ENCODE measurements at regions not wholly inside any gene's neighbourhood (a gene's known extent, or its start where the extent isn't known, plus 50 kb on each side); places are given as distances from the start of the nearest gene placed in this dataset.

DNA sequence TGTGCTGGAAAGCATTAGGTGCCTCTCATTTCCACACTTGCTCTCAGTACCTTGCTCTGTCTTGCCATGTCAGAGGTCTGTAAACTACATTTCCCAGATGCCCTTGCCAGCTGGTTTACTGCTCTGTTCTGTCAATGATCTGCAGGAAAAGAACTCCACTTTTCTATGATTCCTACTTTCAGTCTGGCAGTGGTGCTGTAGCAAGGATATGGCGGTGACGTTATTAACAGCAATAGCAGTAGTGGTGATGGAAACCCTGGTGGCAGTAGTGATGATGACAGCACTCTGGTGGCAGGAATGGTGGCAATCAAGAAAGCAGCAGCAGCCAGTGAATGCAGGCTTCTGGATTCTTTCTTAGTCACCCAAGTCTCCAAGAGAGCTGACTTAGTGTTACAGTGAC lies 665.2 kb downstream of the DIPK2A start:
- no peak overlapping the region for H3K27ac ChIP-seq (ENCODE audit: insufficient read length, low read depth, low read length)
- WGBS (ENCODE audit: extremely low coverage, insufficient read length, low lambda C conversion rate), result no CpG with 5 or more reads among the region's 2 CpGs
- H2AK5ac ChIP-seq (ENCODE audit: insufficient read length, low read length), result no peak overlapping the region
- H2BK5ac ChIP-seq (ENCODE audit: insufficient read length, low read length), result no peak overlapping the region
- H3K27me3 Mint-ChIP-seq (ENCODE audit: low read depth), result no peaks in the 10 kb centered on the region; the same call in 1 of the 2 replicates
- H3K79me2 ChIP-seq (ENCODE audit: insufficient read depth, low read length), result no peaks in the 10 kb centered on the region
- H2BK120ac ChIP-seq (ENCODE audit: low read depth, low read length, poor library complexity, severe bottlenecking), result no peak overlapping the region
- no peak overlapping the region; a peak in 1 of 7 replicates for H3K27ac Mint-ChIP-seq
- no peaks in the 10 kb centered on the region for H4K20me1 ChIP-seq (ENCODE audit: control insufficient read depth, insufficient read depth, insufficient read length)
- no peak overlapping the region for H3K14ac ChIP-seq (ENCODE audit: insufficient read depth, low read length)
- H3K56ac ChIP-seq (ENCODE audit: insufficient read length, low read depth, low read length), result no peak overlapping the region
- H3K79me1 ChIP-seq (ENCODE audit: insufficient read depth, low read depth, low read length, poor library complexity, severe bottlenecking), result no peaks in the 10 kb centered on the region
- H2AFZ ChIP-seq (ENCODE audit: low read length), result no peak overlapping the region
- no peak overlapping the region for H2BK15ac ChIP-seq (ENCODE audit: low read depth, low read length)
- no peak overlapping the region for H3K23ac ChIP-seq (ENCODE audit: insufficient read length, low read depth, low read length)
- no peak overlapping the region for H2BK20ac ChIP-seq (ENCODE audit: low read depth, low read length, poor library complexity, severe bottlenecking)
- H4K91ac ChIP-seq (ENCODE audit: insufficient read length, low read depth, low read length), result no peak overlapping the region
- TF ChIP-seq CTCF (conservative IDR thresholded peaks at IDR 0.05), result peak; percentile 56
- H3K18ac ChIP-seq (ENCODE audit: insufficient read length, low read depth, low read length), result no peak overlapping the region
- H3K4me1 ChIP-seq (ENCODE audit: insufficient read depth, low read length), result no peaks in the 10 kb centered on the region
- no peak overlapping the region for H3K9ac ChIP-seq (ENCODE audit: extremely low read depth, insufficient read length, low read length)
- no peaks in the 10 kb centered on the region for H3K27me3 ChIP-seq (ENCODE audit: insufficient read depth, low read length)
- H3K23me2 ChIP-seq (ENCODE audit: insufficient read length, low read depth, low read length, poor library complexity, severe bottlenecking), result no peaks in the 10 kb centered on the region
- peaks cover 8 to 10% of the 10 kb centered on the region in 2 experiments for H3K4me1 Mint-ChIP-seq
- H3K36me3 Mint-ChIP-seq (ENCODE audit: insufficient read depth in 1 of 3, low read depth in 3 of 3), result peaks cover 0 to 11% (median 4%) of the 10 kb centered on the region in 3 experiments; a peak in 5 of 7 replicates
- H3K4ac ChIP-seq (ENCODE audit: low read depth, low read length), result no peak overlapping the region
- H3K9me3 Mint-ChIP-seq, result peaks cover 2 to 8% of the 10 kb centered on the region in 2 experiments; a peak in 4 of 5 replicates
- no peak overlapping the region for H3K4me3 Mint-ChIP-seq
- H3T11ph ChIP-seq (ENCODE audit: low read length), result no peak overlapping the region
- no peaks in the 10 kb centered on the region for H3K9me3 ChIP-seq (ENCODE audit: control insufficient read depth, low read depth, low read length)
- peak; percentile 68 for DNase-seq
- H4K5ac ChIP-seq (ENCODE audit: insufficient read length, low read depth, low read length), result no peak overlapping the region
- H3K4me2 ChIP-seq (ENCODE audit: insufficient read depth, insufficient read length, low read length), result peak overlapping the region; percentile 1
- H2BK12ac ChIP-seq (ENCODE audit: insufficient read length, low read depth, low read length), result no peak overlapping the region
- H4K8ac ChIP-seq (replicated peaks; ENCODE audit: insufficient read length, low read depth, low read length), result no peak overlapping the region

Data from H9 (cell line).